Type B pancreatic cell (in vitro differentiated cells): ENCODE measurements at regions not wholly inside any gene's neighbourhood (a gene's known extent, or its start where the extent isn't known, plus 50 kb on each side); places are given as distances from the start of the nearest gene placed in this dataset.

Experiments used
- DNase-seq: peaks from one replicate; pipeline ENCODE4 v3.0.0; 2021; ENCODE audit warnings: mixed read lengths; ENCODE audit not compliant: unreplicated experiment; ENCODE audit errors: extremely low spot score
- H3K27ac Mint-ChIP-seq: 2 replicates; pipeline ENCODE4 v1.8.0; 2021; ENCODE audit warnings: mild to moderate bottlenecking, mixed read lengths
- H3K27me3 Mint-ChIP-seq: 2 replicates; pipeline ENCODE4 v1.8.0; 2021; ENCODE audit warnings: mixed read lengths
- H3K36me3 Mint-ChIP-seq: 2 replicates; pipeline ENCODE4 v1.8.0; 2021; ENCODE audit warnings: mixed read lengths
- H3K4me1 Mint-ChIP-seq: one replicate; pipeline ENCODE4 v1.8.0; 2021; ENCODE audit warnings: mixed read lengths; ENCODE audit not compliant: unreplicated experiment
- H3K4me3 Mint-ChIP-seq: 2 replicates; pipeline ENCODE4 v1.8.0; 2021; ENCODE audit warnings: mild to moderate bottlenecking, mixed read lengths
- H3K9me3 Mint-ChIP-seq: 2 replicates; pipeline ENCODE4 v1.8.0; 2021; ENCODE audit warnings: mixed read lengths
- CTCF ChIP-seq: fragments of 200-600 bp; sonication (generic); conservative IDR thresholded peaks from 2 replicates; pipeline ENCODE4 v1.5.0; 2021; ENCODE audit warnings: antibody characterized with exemption, mild to moderate bottlenecking

DNA sequence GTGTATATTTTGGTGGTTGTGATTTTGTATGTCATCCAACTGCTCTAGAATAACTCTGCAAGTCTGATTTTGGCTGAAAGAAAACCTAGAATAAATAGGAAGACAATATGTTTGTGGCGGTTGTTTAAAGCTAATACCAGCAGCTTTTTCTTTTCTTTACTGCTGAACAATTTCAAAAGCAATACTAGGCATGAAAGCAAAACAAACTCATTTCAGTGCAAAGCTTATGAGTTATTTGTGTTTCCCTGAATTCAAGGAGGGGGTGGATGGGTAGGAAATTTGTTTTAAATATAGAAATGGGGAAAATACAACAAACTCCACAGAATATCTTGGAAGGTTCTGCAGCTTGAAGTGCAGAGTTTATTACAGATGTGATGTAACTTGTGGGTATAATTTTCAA, 1041.9 kb upstream of the NR2F2 start:
- no peak for DNase-seq
- no peak overlapping the region for H3K4me3 Mint-ChIP-seq
- no peaks in the 10 kb centered on the region for H3K9me3 Mint-ChIP-seq
- peaks cover 3% of the 10 kb centered on the region for H3K27me3 Mint-ChIP-seq
- no peak for TF ChIP-seq CTCF
- no peaks in the 10 kb centered on the region for H3K36me3 Mint-ChIP-seq
- H3K4me1 Mint-ChIP-seq = peaks cover 54% of the 10 kb centered on the region
- H3K27ac Mint-ChIP-seq = no peak overlapping the region

- Mint-ChIP-seq H3K4me1 (peaks cover 48% of the 10 kb centered on the region), H3K27me3 (peaks cover 6% of the 10 kb centered on the region), H3K36me3 (no peaks in the 10 kb centered on the region), H3K9me3 (no peaks in the 10 kb centered on the region), H3K4me3 (no peak overlapping the region), H3K27ac (no peak overlapping the region)
- no peak for TF ChIP-seq CTCF
- no peak for DNase-seq
Observed at GRCh38 chr15:95290176-95290974, 1040.1 kb upstream of the NR2F2 start.

DNA sequence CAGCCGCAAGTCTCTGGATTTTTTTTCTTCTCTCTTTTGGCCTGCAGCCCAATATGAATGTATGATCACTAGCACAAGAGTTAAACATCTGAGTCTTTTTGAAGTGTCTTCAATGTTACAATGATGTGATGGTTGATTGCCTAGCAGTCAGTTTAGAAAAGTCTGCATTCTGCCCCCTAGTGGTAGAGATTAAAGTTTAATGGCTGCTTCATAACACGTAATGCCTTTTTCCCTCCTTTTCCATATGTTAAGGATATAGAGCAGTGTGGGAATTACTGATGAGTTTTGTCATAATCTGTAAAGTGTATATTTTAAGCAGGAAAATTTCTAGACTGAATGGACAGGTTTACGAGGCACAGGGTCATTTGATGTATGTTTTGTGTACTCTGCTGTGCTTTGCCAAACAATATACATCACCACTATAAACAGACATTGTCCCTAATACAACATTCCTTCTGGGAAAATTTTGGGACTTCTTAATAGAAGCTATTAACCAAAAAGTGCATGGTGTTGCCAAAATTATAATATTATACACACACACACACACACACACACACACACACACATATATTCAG, 1038.5 kb upstream of the NR2F2 start:
- Mint-ChIP-seq H3K27ac (no peak overlapping the region), H3K4me3 (no peak overlapping the region), H3K9me3 (no peaks in the 10 kb centered on the region), H3K4me1 (peaks cover 40% of the 10 kb centered on the region), H3K36me3 (no peaks in the 10 kb centered on the region), H3K27me3 (peaks cover 8% of the 10 kb centered on the region)
- DNase-seq = no peak
- peak; percentile 85 for TF ChIP-seq CTCF

GRCh38 chr15:95292785-95293450, 1037.6 kb upstream of the NR2F2 start:
- Mint-ChIP-seq H3K4me3 (no peak overlapping the region), H3K36me3 (peaks cover 3% of the 10 kb centered on the region), H3K27me3 (peaks cover 5% of the 10 kb centered on the region), H3K27ac (no peak overlapping the region), H3K9me3 (no peaks in the 10 kb centered on the region), H3K4me1 (peaks cover 30% of the 10 kb centered on the region)
- DNase-seq = no peak
- no peak for TF ChIP-seq CTCF

- Mint-ChIP-seq H3K4me1 (peaks cover 27% of the 10 kb centered on the region), H3K9me3 (no peaks in the 10 kb centered on the region), H3K36me3 (peaks cover 3% of the 10 kb centered on the region), H3K4me3 (no peak overlapping the region), H3K27me3 (peaks cover 5% of the 10 kb centered on the region), H3K27ac (no peak overlapping the region)
- TF ChIP-seq CTCF = no peak
- no peak for DNase-seq
Observed at GRCh38 chr15:95293456-95294031, 1037.0 kb upstream of the NR2F2 start.
